K562 (cell line): ENCODE measurements at regions not wholly inside any gene's neighbourhood (a gene's known extent, or its start where the extent isn't known, plus 50 kb on each side); places are given as distances from the start of the nearest gene placed in this dataset.

Experiments
- ATAC-seq: fragments of 200-7000 bp; cut with Tn5 transposase; 3 replicates; pipeline ENCODE4 v1.9.1; 2020; ENCODE audit warnings: moderate library complexity
- BruUV-seq: library from RNA; stranded (reverse); fragments of 400-500 nt; replicated peaks from 2 replicates; lab custom pipeline; 2021; lab: Mats Ljungman, UMichigan
- CTCF ChIA-PET: fragments of 300-600 bp; formaldehyde crosslinking; extraction: SDS; loops from one replicate; lab custom pipeline; 2021; ENCODE audit warnings: low intra/inter-chr PET ratio; lab: Yijun Ruan, JAX
- POLR2A ChIA-PET: fragments of 300-600, 350-650 bp; sonication (Branson Sonifier 250); formaldehyde crosslinking; extraction: SDS; loops from one replicate; lab custom pipeline; 2021; ENCODE audit warnings: antibody characterized with exemption, inconsistent platforms; lab: Yijun Ruan, JAX
- DNase-seq, 4 experiments: peaks; one replicate each; pipeline versions ENCODE4 v3.0.0 to v3.0.0-alpha.2; 2011 to 2018; ENCODE audit warnings: low spot score in 3 of 4, mixed read lengths in 3 of 4; ENCODE audit errors: extremely low read depth in 1 of 4
- FAIRE-seq: peaks from 2 replicates; lab custom pipeline; 2011; peaks lifted over from hg19 to GRCh38; lab: Jason Lieb, UNC
- H2AFZ ChIP-seq: 2 replicates; pipeline ENCODE4 v1.6.0; 2011; ENCODE audit warnings: low read depth, low read length, control low read depth, inconsistent platforms
- H3K27ac ChIP-seq: fragments of 200-600 bp; 3 replicates; pipeline ENCODE4 v1.8.0; 2011; ENCODE audit warnings: low read depth, mild to moderate bottlenecking, control low read depth, inconsistent platforms, low read length, moderate library complexity, mixed read lengths; ENCODE audit errors: extremely low read depth
- H3K27me3 ChIP-seq, 2 experiments: fragments of 300-600 bp in 1 of 2; 2 replicates in 1 of 2; 3 replicates in 1 of 2; pipeline versions ENCODE4 v1.6.0 to v1.8.0; 2011; ENCODE audit warnings: inconsistent platforms in 2 of 2, low read length in 2 of 2, mild to moderate bottlenecking in 1 of 2, mixed read lengths in 1 of 2, moderate library complexity in 1 of 2; ENCODE audit not compliant: control insufficient read depth in 2 of 2, insufficient read depth in 2 of 2
- H3K36me3 ChIP-seq: fragments of 300-600 bp; 3 replicates; pipeline ENCODE4 v1.8.0; 2011; ENCODE audit warnings: mild to moderate bottlenecking, low read length, inconsistent platforms; ENCODE audit not compliant: control insufficient read depth, insufficient read depth
- H3K4me1 ChIP-seq, 2 experiments: fragments of 200-600 bp in 1 of 2; replicated peaks in 1 of 2; 2 replicates in 1 of 2; 3 replicates in 1 of 2; pipeline versions ENCODE4 v1.5.1 to v1.8.0; 2011; ENCODE audit warnings: inconsistent platforms in 2 of 2, low read length in 2 of 2, mild to moderate bottlenecking in 1 of 2, mixed read lengths in 1 of 2, moderate library complexity in 1 of 2; ENCODE audit not compliant: control insufficient read depth in 2 of 2, insufficient read depth in 2 of 2
- H3K4me2 ChIP-seq: 2 replicates; pipeline ENCODE4 v1.6.1; 2011; ENCODE audit warnings: low read length, control low read depth, inconsistent platforms, mixed read lengths; ENCODE audit not compliant: insufficient read depth
- H3K4me3 ChIP-seq: fragments of 200-600 bp; sonication (generic), shearing (Covaris generic); 2 replicates; pipeline ENCODE4 v1.5.1; 2016; ENCODE audit warnings: control low read depth, inconsistent platforms
- H3K79me2 ChIP-seq: fragments of 200-600 bp; 3 replicates; pipeline ENCODE4 v1.8.0; 2011; ENCODE audit warnings: low read length, inconsistent platforms; ENCODE audit not compliant: control insufficient read depth, insufficient read depth
- H3K9ac ChIP-seq, 2 experiments: 2 replicates each; pipeline versions ENCODE4 v1.6.0 to v1.6.1; 2011; ENCODE audit warnings: low read depth in 2 of 2, low read length in 2 of 2, control low read depth in 1 of 2, inconsistent platforms in 1 of 2, mild to moderate bottlenecking in 1 of 2, mixed read lengths in 1 of 2; ENCODE audit not compliant: insufficient read depth in 1 of 2
- H3K9me1 ChIP-seq: one replicate; pipeline ENCODE4 v1.6.0; 2011; ENCODE audit warnings: inconsistent platforms, mild to moderate bottlenecking, low read length, moderate library complexity; ENCODE audit not compliant: control insufficient read depth, insufficient read depth
- H3K9me3 ChIP-seq: replicated peaks from 2 replicates; pipeline ENCODE4 v1.5.1; 2011; ENCODE audit warnings: low read depth, low read length, inconsistent platforms; ENCODE audit not compliant: control insufficient read depth, insufficient read depth
- H4K20me1 ChIP-seq: replicated peaks from 2 replicates; pipeline ENCODE4 v1.6.1; 2011; ENCODE audit warnings: low read length, inconsistent platforms, mixed read lengths; ENCODE audit not compliant: control insufficient read depth, insufficient read depth
- DIDO1 ChIP-seq: fragments of 450-650 bp; IDR thresholded peaks from 2 replicates; pipeline ENCODE4 v1.6.1; 2016; ENCODE audit warnings: low read depth, missing biosample characterization, missing genetic modification characterization
- HNRNPH1 ChIP-seq: fragments of 200-400 bp; formaldehyde crosslinking; optimal IDR thresholded peaks from 2 replicates; pipeline ENCODE3; 2017; ENCODE audit warnings: low read depth, mild to moderate bottlenecking, low read length, moderate library complexity
- ILK ChIP-seq: fragments of 450-650 bp; IDR thresholded peaks from 2 replicates; pipeline ENCODE4 v1.6.1; 2016; ENCODE audit warnings: missing genetic modification characterization, low read depth, mild to moderate bottlenecking, missing compliant biosample characterization, moderate library complexity, borderline replicate concordance
- MYC ChIP-seq, 2 experiments: fragments of 250-450 bp in 1 of 2; sonication (Bioruptor Pico) in 1 of 2; IDR thresholded peaks; 2 replicates each; pipeline versions ENCODE4 v1.5.1 to v1.6.1; 2012 to 2021; ENCODE audit warnings: low read depth in 2 of 2, borderline replicate concordance in 1 of 2, improper control_type of control experiment in 1 of 2, low read length in 1 of 2, mild to moderate bottlenecking in 1 of 2, moderate library complexity in 1 of 2
- NELFE ChIP-seq: IDR thresholded peaks from 2 replicates; pipeline ENCODE4 v1.6.1; 2011; ENCODE audit warnings: mild to moderate bottlenecking; ENCODE audit not compliant: insufficient read depth, insufficient read length
- POLR2AphosphoS5 ChIP-seq: IDR thresholded peaks from 2 replicates; pipeline ENCODE4 v1.6.1; 2011; ENCODE audit warnings: mild to moderate bottlenecking, low read depth, low read length, moderate library complexity; ENCODE audit not compliant: control insufficient read depth, insufficient read depth
- POLR2B ChIP-seq: fragments of 450-650 bp; IDR thresholded peaks from 2 replicates; pipeline ENCODE4 v1.6.1; 2018; ENCODE audit warnings: low read depth; ENCODE audit not compliant: partially characterized antibody
- SOX6 ChIP-seq: fragments of 450-650 bp; IDR thresholded peaks from 2 replicates; pipeline ENCODE4 v1.6.1; 2014; ENCODE audit warnings: mild to moderate bottlenecking
- STAT5B ChIP-seq: fragments of 250-450 bp; sonication (Bioruptor Pico); IDR thresholded peaks from 2 replicates; pipeline ENCODE4 v1.8.0; 2021; ENCODE audit warnings: mild to moderate bottlenecking, inconsistent platforms
- ZBED1 ChIP-seq: IDR thresholded peaks from 2 replicates; pipeline ENCODE4 v1.6.1; 2014
- ZNF263 ChIP-seq: sonication (generic); formaldehyde crosslinking; IDR thresholded peaks from 2 replicates; pipeline ENCODE4 v1.8.0; 2022; ENCODE audit warnings: mild to moderate bottlenecking, missing genetic modification reagents, borderline replicate concordance
- ZNF282 ChIP-seq: sonication (generic); formaldehyde crosslinking; IDR thresholded peaks from 2 replicates; pipeline ENCODE4 v1.8.1; 2023; ENCODE audit warnings: missing genetic modification reagents
- ZNF764 ChIP-seq: fragments of 250-450 bp; sonication (Bioruptor Pico); IDR thresholded peaks from 2 replicates; pipeline ENCODE4 v1.4.0; 2020; ENCODE audit warnings: low read depth, mild to moderate bottlenecking, moderate library complexity
- WGBS: fragments of 100-300 bp; shearing (Covaris generic); methylation state at CpG from one replicate; pipeline ENCODE4 v1.1.6; 2016; ENCODE audit warnings: low coverage, mixed read lengths; ENCODE audit not compliant: insufficient coverage; ENCODE audit errors: missing lambda C conversion rate; 5-methylcytosine and 5-hydroxymethylcytosine counted together
- in situ Hi-C: fragments of 300-500 bp; cut with MboI; formaldehyde crosslinking; loops from 4 replicates; pipeline ENCODE4 v1.15.0; 2018; ENCODE audit warnings: inconsistent platforms, mixed read lengths
- intact Hi-C: fragments of 100-400 bp; cut with micrococcal nuclease; formaldehyde crosslinking; loops from 2 replicates; pipeline ENCODE4 v1.14.2; 2022

- Histone ChIP-seq H3K4me1 (no peaks in the 10 kb centered on the region), H2AFZ (no peak overlapping the region), H3K9me1 (no peaks in the 10 kb centered on the region), H3K4me3 (no peak overlapping the region), H3K27ac (no peak overlapping the region), H4K20me1 (no peaks in the 10 kb centered on the region), H3K36me3 (no peaks in the 10 kb centered on the region), H3K27me3 (no peaks in the 10 kb centered on the region), H3K9ac (no peak overlapping the region), H3K9me3 (no peaks in the 10 kb centered on the region; the same call in 1 of the 2 replicates), H3K4me2 (no peak overlapping the region), H3K79me2 (no peaks in the 10 kb centered on the region)
- ATAC-seq (no peak), FAIRE-seq (no peak), DNase-seq (no peak)
- WGBS, result 0% methylated on average over 2 of the region's 2 CpGs
- no TSS peak for BruUV-seq
- TF ChIP-seq ZNF263, result no peak
- TF ChIP-seq POLR2AphosphoS5, result no peak
- no peak for TF ChIP-seq NELFE
- no peak for TF ChIP-seq DIDO1
- TF ChIP-seq POLR2B, result no peak
- no peak for TF ChIP-seq STAT5B (CRISPR knock-in tag)
- no peak for TF ChIP-seq MYC (IDR thresholded peaks at IDR 0.05; ENCODE audit: low read depth, low read length)
- no peak for TF ChIP-seq MYC (CRISPR knock-in tag; IDR thresholded peaks at IDR 0.05; ENCODE audit: borderline replicate concordance, low read depth)
- TF ChIP-seq ILK (tag), result no peak
- no peak for TF ChIP-seq HNRNPH1
- TF ChIP-seq ZNF764, result no peak
- TF ChIP-seq SOX6, result no peak
- no peak for TF ChIP-seq ZBED1
- no peak for TF ChIP-seq ZNF282 (CRISPR knock-in tag)
- in situ Hi-C loops, result no loop called here
- intact Hi-C loops, result no loop called here
- ChIA-PET POLR2A (no interaction called here), CTCF (no interaction called here)
Measured at GRCh38 chr18:5604778-5605177, 61.0 kb upstream of the EPB41L3 start.
